ENCODE measurements at regions not wholly inside any gene's neighbourhood (a gene's known extent, or its start where the extent isn't known, plus 50 kb on each side); places are given as distances from the start of the nearest gene placed in this dataset.
"Not testable (repeated sequence)": the region's sequence is repeated elsewhere in the genome, so short reads cannot be mapped to it uniquely, and the experiment has no call there.

DNA sequence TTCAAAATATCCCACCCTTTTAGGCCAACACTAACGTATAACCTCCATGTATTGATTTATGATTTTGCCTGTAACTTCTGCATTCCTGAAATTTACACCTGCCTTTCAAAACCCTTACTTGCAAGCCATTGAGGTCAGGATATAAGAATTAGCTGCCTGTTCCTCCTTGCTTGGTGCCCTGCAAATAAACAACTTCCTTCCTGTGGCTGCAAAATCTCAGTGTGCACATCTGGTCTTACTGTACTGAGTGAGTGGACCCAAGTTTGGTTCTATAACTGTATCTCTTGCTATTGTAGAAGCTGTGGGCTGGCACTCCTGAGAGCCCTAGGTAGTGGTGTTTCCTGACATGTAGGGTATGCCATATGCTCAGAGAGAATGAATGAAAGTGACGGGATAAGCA is 191.1 kb upstream of the RASGRP1 start:
- no peaks in the 10 kb centered on the region for H3K9me3 ChIP-seq
- no peak overlapping the region for H3K4me3 ChIP-seq
- no peak overlapping the region for H3K27ac ChIP-seq
- TF ChIP-seq, protein P1, sequence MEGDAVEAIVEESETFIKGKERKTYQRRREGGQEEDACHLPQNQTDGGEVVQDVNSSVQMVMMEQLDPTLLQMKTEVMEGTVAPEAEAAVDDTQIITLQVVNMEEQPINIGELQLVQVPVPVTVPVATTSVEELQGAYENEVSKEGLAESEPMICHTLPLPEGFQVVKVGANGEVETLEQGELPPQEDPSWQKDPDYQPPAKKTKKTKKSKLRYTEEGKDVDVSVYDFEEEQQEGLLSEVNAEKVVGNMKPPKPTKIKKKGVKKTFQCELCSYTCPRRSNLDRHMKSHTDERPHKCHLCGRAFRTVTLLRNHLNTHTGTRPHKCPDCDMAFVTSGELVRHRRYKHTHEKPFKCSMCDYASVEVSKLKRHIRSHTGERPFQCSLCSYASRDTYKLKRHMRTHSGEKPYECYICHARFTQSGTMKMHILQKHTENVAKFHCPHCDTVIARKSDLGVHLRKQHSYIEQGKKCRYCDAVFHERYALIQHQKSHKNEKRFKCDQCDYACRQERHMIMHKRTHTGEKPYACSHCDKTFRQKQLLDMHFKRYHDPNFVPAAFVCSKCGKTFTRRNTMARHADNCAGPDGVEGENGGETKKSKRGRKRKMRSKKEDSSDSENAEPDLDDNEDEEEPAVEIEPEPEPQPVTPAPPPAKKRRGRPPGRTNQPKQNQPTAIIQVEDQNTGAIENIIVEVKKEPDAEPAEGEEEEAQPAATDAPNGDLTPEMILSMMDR (IDR thresholded peaks at IDR 0.05) = no peak
- no peaks in the 10 kb centered on the region for H3K36me3 ChIP-seq
- H3K27me3 ChIP-seq = no peaks in the 10 kb centered on the region
- H3K4me1 ChIP-seq = peaks cover 0 to 10% (median 3%) of the 10 kb centered on the region in 4 donors
- intact Hi-C loops (cut with DNase I; ENCODE audit: low total_unique reads) = no loop called here
- DNase-seq = no peak

- peaks cover 0 to 10% (median 3%) of the 10 kb centered on the region in 4 donors for H3K4me1 ChIP-seq
- TF ChIP-seq, protein P1 (IDR thresholded peaks at IDR 0.05) = no peak
- no peaks in the 10 kb centered on the region for H3K9me3 ChIP-seq
- no peak overlapping the region for H3K27ac ChIP-seq
- no peaks in the 10 kb centered on the region for H3K27me3 ChIP-seq
- H3K36me3 ChIP-seq = no peaks in the 10 kb centered on the region
- H3K4me3 ChIP-seq = no peak overlapping the region
- no peak for DNase-seq
- intact Hi-C loops (cut with DNase I; ENCODE audit: low total_unique reads) = no loop called here
These were observed 191.8 kb upstream of the RASGRP1 start for GRCh38 chr15:38756441-38756840.

DNA sequence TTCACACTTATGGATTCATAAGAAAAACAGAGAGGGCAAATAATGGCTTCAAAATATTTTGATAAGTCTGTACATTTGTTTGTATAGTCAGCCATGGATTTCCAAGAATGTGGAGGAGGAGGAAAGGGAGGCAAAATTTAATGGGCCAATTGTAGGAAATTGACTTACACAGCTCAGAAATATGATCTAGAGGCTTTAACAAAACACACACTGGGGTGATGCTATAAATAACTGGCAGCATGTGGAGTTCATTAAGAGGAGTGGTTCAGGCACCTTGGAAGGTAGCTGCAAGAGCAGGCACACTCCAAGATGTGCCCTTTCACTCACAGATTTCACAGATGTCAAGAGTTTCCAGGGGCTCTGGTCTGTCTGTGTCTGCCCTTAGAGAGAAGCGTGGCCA is 193.4 kb upstream of the RASGRP1 start:
- TF ChIP-seq, protein P1 (IDR thresholded peaks at IDR 0.05) = no peak
- Histone ChIP-seq H3K4me3 (no peak overlapping the region), H3K27me3 (no peaks in the 10 kb centered on the region), H3K27ac (no peak overlapping the region), H3K36me3 (no peaks in the 10 kb centered on the region), H3K9me3 (no peaks in the 10 kb centered on the region), H3K4me1 (peaks cover 0 to 10% (median 3%) of the 10 kb centered on the region in 4 donors)
- DNase-seq = no peak
- intact Hi-C loops (cut with DNase I; ENCODE audit: low total_unique reads) = no loop called here

DNA sequence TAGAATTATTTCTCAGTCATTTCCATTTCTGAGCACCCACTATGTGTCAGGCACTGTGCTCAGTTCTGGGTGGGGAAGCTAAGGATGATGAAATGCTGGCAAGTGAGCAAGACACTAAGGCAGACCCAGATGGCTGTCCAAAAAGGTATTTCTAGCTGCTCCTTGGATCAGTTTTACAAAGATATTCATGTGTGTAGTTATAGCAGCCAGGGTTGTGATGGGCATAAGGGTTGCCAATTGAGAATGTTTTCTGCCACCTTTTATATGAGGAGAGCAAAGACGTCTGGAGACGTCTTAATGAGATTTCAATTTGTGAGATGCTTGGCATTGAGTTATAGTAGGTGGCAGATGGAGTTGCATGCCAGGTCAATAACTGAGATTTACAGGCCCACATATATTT is 197.1 kb upstream of the RASGRP1 start:
- no peaks in the 10 kb centered on the region for H3K27me3 ChIP-seq
- no peaks in the 10 kb centered on the region for H3K36me3 ChIP-seq
- no peak for DNase-seq
- H3K27ac ChIP-seq = no peak overlapping the region
- intact Hi-C loops (cut with DNase I; ENCODE audit: low total_unique reads) = no loop called here
- peaks cover 0 to 10% (median 3%) of the 10 kb centered on the region in 4 donors for H3K4me1 ChIP-seq
- no peak overlapping the region for H3K4me3 ChIP-seq
- H3K9me3 ChIP-seq = no peaks in the 10 kb centered on the region
- TF ChIP-seq, protein P1 (IDR thresholded peaks at IDR 0.05) = no peak

GRCh38 chr15:38768970-38769369 is 204.4 kb upstream of the RASGRP1 start:
- Histone ChIP-seq H3K27ac (no peak overlapping the region), H3K9me3 (no peaks in the 10 kb centered on the region), H3K27me3 (no peaks in the 10 kb centered on the region), H3K4me3 (no peak overlapping the region), H3K36me3 (no peaks in the 10 kb centered on the region), H3K4me1 (peaks cover 0 to 7% (median 0%) of the 10 kb centered on the region in 4 donors)
- TF ChIP-seq, protein P1 (IDR thresholded peaks at IDR 0.05) = peak in 1 of 2 experiments; percentile 11
- intact Hi-C loops (cut with DNase I; ENCODE audit: low total_unique reads) = no loop called here
- peak; percentile 31 to 64 for DNase-seq

DNA sequence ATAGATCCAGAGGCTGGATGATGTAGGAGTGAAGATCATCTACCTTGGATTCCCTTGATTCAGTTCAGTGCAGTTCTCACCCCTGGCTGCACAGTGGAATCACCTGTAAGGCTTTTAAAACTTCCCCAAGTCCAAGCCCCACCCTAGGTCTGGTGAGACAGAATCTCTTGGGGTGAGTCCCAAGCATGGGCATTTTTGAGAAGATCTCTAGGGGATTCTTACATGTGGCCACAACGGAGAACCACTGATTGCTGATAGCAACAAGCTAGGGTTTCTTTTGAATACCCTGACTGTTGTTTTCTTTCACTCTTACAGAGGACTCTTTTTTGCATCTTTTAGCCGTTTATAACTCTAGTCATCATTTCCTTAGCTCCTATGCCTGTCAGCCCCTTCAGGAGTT is 204.9 kb upstream of the RASGRP1 start:
- Histone ChIP-seq H3K4me3 (no peak overlapping the region), H3K27ac (no peak overlapping the region), H3K27me3 (no peaks in the 10 kb centered on the region), H3K4me1 (peaks cover 0 to 7% (median 0%) of the 10 kb centered on the region in 4 donors), H3K9me3 (no peaks in the 10 kb centered on the region), H3K36me3 (no peaks in the 10 kb centered on the region)
- DNase-seq = no peak
- TF ChIP-seq, protein P1 (IDR thresholded peaks at IDR 0.05) = no peak
- intact Hi-C loops (cut with DNase I; ENCODE audit: low total_unique reads) = no loop called here

DNA sequence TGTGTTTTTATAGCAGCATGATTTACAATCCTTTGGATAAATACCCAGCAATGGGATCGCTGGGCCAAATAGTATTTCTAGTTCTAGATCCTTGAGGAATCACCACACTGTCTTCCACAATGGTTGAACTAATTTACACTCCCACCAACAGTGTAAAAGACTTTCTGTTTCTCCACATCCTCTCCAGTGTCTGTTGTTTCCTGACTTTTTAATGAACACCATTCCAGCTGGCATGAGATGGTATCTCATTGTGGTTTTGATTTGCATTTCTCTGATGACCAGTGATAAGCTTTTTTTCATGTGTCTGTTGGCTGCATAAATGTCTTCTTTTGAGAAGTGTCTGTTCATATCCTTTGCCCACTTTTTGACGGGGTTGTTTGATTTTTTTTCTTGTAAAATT is 209.5 kb upstream of the RASGRP1 start:
- DNase-seq; H3K27ac ChIP-seq; H3K36me3 ChIP-seq; H3K4me3 ChIP-seq; H3K9me3 ChIP-seq; H3K4me1 ChIP-seq; intact Hi-C loops (cut with DNase I; ENCODE audit: low total_unique reads); H3K27me3 ChIP-seq: not testable (repeated sequence)
